GM19372 (cell line): ENCODE measurements at regions not wholly inside any gene's neighbourhood (a gene's known extent, or its start where the extent isn't known, plus 50 kb on each side); places are given as distances from the start of the nearest gene placed in this dataset.

Experiments
- ATAC-seq: cut with Tn5 transposase; IDR thresholded peaks from one replicate; pipeline ENCODE4 v1.9.1; 2021; ENCODE audit warnings: mild to moderate bottlenecking, low read depth, moderate library complexity; ENCODE audit not compliant: unreplicated experiment

- ATAC-seq = no peak
Measured at GRCh38 chr7:18399436-18400235, 95.9 kb upstream of the HDAC9 start.

- no peak for ATAC-seq
Measured at GRCh38 chr7:18400275-18400674, 95.3 kb upstream of the HDAC9 start.

DNA sequence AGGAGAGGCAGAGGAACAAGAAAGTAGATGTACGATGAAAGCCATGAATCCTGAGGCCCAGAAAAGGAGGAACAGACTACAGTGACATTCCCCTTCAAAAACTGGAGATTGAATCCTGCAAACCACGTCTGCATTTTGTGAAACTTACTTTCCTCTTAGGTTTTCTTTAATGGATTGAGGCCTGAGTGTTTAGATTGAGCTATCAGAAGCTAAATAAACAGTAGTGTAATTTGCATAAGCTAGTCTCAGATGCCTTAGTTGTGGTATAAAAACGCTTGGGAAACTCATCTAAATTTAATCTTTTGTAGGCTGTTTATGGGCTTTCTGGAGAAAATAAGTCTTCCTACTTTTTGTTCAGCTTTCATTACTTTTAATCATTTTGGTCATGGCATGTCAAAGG, 94.8 kb upstream of the HDAC9 start:
- no peak for ATAC-seq

DNA sequence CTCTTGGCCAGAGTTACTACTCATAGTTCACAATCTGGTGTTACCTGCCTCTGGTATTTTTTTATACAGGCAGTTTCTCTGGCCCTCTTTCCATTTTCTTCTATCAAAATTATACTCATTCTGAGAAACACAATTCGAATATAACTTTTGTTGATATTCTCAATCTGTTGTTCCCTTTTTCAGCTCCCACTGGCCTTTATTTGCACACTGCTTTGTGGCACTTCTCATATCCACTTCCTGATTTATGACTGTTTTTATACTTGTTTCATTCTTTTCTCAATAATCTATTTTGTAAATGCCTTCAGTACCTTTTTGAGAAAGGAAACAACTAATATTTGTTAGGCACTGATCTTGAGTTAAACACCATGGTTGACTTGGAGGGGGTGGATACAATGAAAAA, 93.8 kb upstream of the HDAC9 start:
- ATAC-seq = no peak

GRCh38 chr7:18402488-18403183, 92.9 kb upstream of the HDAC9 start:
- no peak for ATAC-seq

- no peak for ATAC-seq
Measured at GRCh38 chr7:18405726-18406125, 89.8 kb upstream of the HDAC9 start.

DNA sequence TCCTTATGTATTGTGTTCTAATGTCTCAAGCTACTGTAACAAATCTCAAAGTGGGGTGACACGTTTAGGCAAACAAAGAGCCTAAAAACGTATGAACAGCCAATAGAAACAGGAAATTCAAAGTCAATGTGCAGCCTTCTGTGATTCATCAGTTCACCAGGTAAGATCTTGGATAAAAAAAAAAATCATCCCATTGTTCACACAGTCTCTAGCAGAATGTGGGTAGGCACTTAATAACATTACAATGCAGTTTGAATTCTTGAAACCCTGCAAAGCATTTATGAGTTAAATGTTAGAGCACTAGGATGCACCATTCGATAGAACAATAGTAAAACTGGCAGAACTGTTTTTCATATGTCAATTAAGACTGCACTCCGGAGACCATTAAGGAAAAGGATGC, 88.2 kb upstream of the HDAC9 start:
- no peak for ATAC-seq

DNA sequence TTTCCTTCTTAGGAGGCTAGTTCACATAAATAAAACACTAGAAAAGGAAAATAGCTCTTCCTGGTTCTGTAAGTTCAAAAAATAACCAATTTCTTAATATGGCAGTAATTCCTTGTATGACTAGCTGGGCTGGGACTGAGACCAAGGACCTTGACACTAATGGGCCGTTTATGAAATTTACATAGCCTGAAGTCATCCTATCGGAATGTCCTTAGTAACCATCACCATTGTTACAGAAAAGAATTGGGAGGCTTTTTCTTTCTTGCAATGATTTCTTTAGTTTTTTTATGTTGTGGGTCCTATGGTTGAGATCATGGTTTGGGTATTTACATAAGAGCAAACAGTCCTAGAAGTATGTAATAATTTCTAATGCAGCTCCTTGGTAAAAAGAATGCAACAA, 87.1 kb upstream of the HDAC9 start:
- ATAC-seq = no peak

GRCh38 chr7:18408868-18409267, 86.7 kb upstream of the HDAC9 start:
- no peak for ATAC-seq

- no peak for ATAC-seq
Measured at GRCh38 chr7:18413447-18413846, 82.1 kb upstream of the HDAC9 start.

DNA sequence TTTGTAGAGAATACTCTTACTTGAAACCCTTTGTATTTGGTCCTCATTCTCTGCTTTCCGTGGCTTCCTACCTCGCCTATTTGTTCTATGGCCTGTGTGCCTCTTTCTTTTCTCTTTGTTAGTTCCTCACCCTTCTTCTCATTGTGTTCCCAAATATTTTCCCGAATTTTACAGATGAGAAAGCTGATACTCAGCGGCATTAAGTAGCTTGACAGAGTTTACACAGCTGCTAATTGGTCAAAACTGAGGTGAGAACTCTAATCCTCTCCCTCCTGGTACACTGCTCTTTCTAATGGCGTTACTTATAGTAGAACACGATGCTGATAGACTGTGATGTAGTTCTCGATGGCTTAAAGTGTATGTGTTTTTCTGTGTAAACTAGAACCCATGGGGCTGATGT, 80.7 kb upstream of the HDAC9 start:
- no peak for ATAC-seq

DNA sequence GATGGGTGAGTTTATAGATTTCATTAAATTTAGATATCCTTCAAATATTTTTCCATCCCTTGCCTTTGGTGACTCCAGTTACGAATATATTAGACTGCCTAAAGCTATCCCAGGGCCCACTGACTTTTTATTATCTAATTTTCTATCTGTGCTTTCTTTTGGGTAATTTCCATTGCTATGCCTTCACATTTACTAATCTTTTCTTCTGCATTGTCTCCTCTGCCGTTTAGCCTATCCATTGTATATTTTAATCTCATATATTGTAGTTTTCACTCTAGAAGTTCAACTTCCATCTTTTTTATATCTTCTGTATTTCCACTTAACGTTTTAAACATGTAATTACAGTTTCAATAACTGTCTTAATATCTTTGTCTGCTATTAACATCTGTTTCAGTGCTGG, 78.6 kb upstream of the HDAC9 start:
- ATAC-seq = no peak

GRCh38 chr7:18419456-18419855, 76.1 kb upstream of the HDAC9 start:
- no peak for ATAC-seq

DNA sequence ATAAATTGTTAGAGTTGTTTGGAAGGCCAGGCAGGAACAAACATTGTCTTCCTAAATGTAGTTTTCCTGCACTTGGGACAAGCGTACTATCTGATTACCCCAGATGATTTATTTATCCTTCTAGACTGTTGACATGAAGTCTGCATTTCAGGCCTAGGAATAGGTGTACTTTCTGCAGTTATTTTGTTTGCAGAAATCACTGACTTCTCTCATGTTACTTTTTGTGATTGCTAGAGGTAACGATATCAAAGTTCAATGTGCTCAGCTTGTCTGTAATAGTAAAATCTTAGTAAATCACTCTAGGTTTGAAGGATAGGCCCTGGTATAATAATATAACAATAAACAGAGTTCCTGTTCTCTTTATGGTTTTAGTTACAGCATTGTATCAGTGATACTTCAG, 75.4 kb upstream of the HDAC9 start:
- ATAC-seq = no peak

DNA sequence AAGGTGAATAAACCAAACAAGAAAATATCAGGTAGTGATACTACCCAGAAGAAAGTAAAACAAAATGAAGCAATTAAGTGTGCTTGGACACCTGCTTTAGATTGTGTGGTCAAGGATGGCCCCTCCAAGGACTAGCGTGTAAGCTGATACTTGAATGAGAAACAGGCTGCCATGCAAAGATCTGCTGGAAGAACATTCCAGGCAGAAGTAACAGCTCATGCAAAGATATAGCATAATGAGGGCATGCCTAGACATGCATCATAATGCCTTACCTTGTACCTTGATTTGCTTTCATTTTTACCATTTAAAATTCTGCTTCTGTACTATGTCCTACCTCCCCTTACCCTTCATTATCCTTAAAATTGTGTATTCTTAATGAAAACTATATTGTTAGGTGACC, 74.8 kb upstream of the HDAC9 start:
- ATAC-seq = no peak

DNA sequence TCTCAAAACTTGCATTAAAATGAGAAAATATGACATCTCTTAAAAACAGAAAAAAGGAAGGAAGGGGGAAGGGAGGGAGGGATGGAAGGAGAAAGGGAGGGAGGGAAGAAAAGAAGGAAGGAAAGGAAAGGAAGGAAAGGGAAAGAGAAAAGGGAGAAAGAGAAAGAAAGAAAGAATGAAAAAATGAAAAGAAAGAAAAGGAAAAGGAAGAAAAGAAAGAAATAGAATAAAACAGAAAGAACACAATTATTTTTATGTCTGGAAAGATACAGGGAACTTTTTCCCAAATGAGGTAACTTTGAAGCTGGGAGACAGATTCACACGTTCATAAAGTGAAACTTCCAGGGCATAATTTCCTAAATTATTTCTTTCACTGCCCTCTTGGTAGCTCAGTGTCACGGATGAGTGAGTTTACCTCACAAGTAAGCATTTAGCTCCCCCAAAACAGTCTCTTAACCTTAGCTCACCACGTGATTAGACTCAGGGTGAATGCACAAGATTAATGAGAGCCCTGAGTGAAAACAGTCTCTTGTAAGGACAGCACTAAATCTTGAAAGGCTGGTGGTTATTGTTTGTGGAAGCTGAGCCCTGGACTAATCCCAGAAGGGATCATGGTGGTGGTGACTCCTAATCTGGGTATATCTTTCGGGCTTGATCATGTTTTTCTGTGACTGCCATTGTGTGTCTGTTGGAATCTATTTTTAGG, 74.1 kb upstream of the HDAC9 start:
- ATAC-seq = peak; percentile 78

GRCh38 chr7:18425227-18425626, 70.3 kb upstream of the HDAC9 start:
- ATAC-seq = no peak

DNA sequence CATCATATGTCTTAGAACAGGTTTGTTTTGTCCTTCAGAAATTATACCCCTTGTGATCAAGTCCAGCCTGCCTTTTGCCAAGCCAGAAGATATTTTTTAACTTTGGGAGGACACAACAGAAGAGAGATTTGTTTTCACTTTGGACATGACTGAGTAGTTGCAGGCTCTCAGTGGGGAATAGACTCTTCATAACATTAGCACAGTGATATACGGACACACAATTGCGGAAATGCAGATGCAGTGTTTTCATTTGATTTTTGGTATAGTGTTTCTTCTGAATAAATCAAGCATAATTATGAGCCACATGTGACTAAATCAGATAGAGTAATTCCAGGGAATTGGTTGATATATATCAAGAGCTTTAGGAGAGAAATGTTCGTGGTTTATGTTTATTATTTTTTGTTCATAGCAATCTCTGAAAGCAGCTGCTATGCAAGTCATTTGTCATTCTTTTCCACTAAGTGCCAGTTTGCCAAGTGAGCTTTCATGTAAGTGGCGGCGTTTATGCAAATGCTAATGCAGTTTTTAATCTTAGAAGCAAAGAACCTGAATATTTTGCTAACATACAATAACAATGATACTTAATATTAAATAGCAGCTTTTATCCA, 69.6 kb upstream of the HDAC9 start:
- no peak for ATAC-seq

DNA sequence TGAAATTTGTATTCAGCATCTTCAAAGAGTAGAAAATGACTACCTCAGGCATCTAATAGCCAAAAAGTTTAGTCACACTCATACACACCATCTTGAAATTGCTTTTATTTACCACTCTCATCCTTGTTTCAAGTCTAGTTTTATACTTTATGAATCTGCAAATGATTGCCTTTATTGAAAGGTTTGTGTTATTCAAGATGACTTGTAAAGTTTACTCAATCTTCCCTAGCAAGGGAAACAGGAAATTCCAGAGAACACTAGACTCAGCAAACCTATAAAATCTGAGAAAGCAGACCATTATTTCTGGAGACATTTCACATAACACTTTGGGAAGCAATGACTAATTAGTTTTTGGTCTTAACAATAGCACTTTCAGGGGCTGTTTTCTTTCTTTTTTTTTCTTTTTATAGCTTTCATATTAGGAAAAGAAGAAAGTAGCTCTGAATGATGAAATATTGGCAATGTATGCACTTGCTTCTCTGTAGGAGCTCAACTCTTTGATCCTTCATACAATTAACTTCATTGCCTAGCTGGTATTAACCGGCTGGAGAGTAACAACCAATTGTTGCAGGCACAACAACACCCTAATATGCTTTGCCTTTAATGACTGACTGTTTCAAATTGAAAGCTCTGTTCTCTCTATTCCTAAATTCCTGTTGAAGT, 68.9 kb upstream of the HDAC9 start:
- no peak for ATAC-seq

DNA sequence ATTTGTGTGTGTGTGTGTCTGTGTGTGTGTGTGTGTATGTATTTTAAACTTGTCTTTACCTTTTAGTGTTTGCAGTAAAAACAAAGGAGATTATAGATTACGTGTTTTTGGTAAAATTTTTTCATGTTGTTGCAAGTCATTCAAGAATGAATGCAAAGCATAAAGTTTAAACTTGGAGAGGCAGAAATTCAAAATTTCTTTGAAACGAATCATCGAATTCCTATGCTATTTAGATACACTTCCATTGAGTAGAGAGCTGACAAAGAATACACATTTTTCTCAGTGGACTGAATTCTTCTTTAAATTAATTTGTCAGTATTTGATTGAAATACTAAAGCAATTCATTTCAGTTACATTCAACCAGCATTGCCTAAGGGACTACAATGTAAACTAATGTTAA, 66.0 kb upstream of the HDAC9 start:
- no peak for ATAC-seq

DNA sequence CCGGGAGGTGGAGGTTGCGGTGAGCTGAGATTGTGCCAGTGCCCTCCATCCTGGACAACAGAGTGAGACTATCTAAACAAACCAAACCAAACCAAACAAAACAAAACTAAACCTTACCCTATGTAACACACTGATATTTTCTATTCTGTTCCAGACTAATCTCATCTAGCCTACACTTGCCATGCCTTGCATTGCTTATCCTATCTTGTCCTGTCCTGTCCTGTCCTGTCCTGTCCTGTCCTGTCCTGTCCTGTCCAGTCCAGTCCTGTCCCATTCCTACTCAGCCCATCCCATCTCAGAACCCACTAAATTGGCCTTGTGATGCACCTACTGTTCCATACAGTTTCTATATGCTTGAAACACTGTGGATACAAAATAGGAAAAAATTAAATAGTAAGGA, 64.7 kb upstream of the HDAC9 start:
- no peak for ATAC-seq
